ENCODE measurements at regions not wholly inside any gene's neighbourhood (a gene's known extent, or its start where the extent isn't known, plus 50 kb on each side); places are given as distances from the start of the nearest gene placed in this dataset.

GRCh38 chr6:98633886-98634285, 200.5 kb upstream of the POU3F2 start:
- CTCF ChIA-PET: no interaction called here
- TF ChIP-seq, protein P1, sequence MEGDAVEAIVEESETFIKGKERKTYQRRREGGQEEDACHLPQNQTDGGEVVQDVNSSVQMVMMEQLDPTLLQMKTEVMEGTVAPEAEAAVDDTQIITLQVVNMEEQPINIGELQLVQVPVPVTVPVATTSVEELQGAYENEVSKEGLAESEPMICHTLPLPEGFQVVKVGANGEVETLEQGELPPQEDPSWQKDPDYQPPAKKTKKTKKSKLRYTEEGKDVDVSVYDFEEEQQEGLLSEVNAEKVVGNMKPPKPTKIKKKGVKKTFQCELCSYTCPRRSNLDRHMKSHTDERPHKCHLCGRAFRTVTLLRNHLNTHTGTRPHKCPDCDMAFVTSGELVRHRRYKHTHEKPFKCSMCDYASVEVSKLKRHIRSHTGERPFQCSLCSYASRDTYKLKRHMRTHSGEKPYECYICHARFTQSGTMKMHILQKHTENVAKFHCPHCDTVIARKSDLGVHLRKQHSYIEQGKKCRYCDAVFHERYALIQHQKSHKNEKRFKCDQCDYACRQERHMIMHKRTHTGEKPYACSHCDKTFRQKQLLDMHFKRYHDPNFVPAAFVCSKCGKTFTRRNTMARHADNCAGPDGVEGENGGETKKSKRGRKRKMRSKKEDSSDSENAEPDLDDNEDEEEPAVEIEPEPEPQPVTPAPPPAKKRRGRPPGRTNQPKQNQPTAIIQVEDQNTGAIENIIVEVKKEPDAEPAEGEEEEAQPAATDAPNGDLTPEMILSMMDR (IDR thresholded peaks at IDR 0.05; ENCODE audit: unreplicated experiment): no peak
- peak overlapping the region; percentile 4 for H3K27ac Mint-ChIP-seq (ENCODE audit: unreplicated experiment)
- no peaks in the 10 kb centered on the region for H3K36me3 Mint-ChIP-seq (ENCODE audit: insufficient read depth, unreplicated experiment)
- H3K4me1 Mint-ChIP-seq (ENCODE audit: low read depth, unreplicated experiment): peaks cover 14% of the 10 kb centered on the region
- intact Hi-C loops (cut with micrococcal nuclease; ENCODE audit: unreplicated experiment): no loop called here
- DNase-seq: peak; percentile 9
- no TSS peak for BruUV-seq (replicated peaks)
- H3K4me3 Mint-ChIP-seq (ENCODE audit: low read depth, unreplicated experiment): no peak overlapping the region
- H3K27me3 Mint-ChIP-seq (ENCODE audit: unreplicated experiment): no peaks in the 10 kb centered on the region
- H3K9me3 Mint-ChIP-seq (ENCODE audit: low read depth, unreplicated experiment): no peaks in the 10 kb centered on the region

- CTCF ChIA-PET: no interaction called here
- TF ChIP-seq, protein P1 (IDR thresholded peaks at IDR 0.05; ENCODE audit: unreplicated experiment): no peak
- Mint-ChIP-seq H3K36me3 (ENCODE audit: insufficient read depth, unreplicated experiment) (no peaks in the 10 kb centered on the region), H3K4me3 (ENCODE audit: low read depth, unreplicated experiment) (no peak overlapping the region), H3K4me1 (ENCODE audit: low read depth, unreplicated experiment) (peaks cover 14% of the 10 kb centered on the region), H3K27ac (ENCODE audit: unreplicated experiment) (no peak overlapping the region), H3K9me3 (ENCODE audit: low read depth, unreplicated experiment) (no peaks in the 10 kb centered on the region), H3K27me3 (ENCODE audit: unreplicated experiment) (no peaks in the 10 kb centered on the region)
- DNase-seq: peak; percentile 30
- intact Hi-C loops (cut with micrococcal nuclease; ENCODE audit: unreplicated experiment): no loop called here
- BruUV-seq (replicated peaks): no TSS peak
These were observed 199.8 kb upstream of the POU3F2 start for GRCh38 chr6:98634569-98634968.

- intact Hi-C loops (cut with micrococcal nuclease; ENCODE audit: unreplicated experiment): no loop called here
- Mint-ChIP-seq H3K9me3 (ENCODE audit: low read depth, unreplicated experiment) (no peaks in the 10 kb centered on the region), H3K36me3 (ENCODE audit: insufficient read depth, unreplicated experiment) (no peaks in the 10 kb centered on the region), H3K4me1 (ENCODE audit: low read depth, unreplicated experiment) (peaks cover 14% of the 10 kb centered on the region), H3K27me3 (ENCODE audit: unreplicated experiment) (no peaks in the 10 kb centered on the region), H3K4me3 (ENCODE audit: low read depth, unreplicated experiment) (no peak overlapping the region), H3K27ac (ENCODE audit: unreplicated experiment) (no peak overlapping the region)
- TF ChIP-seq, protein P1 (IDR thresholded peaks at IDR 0.05; ENCODE audit: unreplicated experiment): no peak
- CTCF ChIA-PET: no interaction called here
- BruUV-seq (replicated peaks): no TSS peak
- no peak for DNase-seq
These were observed 199.2 kb upstream of the POU3F2 start for GRCh38 chr6:98635191-98635590.

GRCh38 chr6:98636941-98637340, 197.4 kb upstream of the POU3F2 start:
- TF ChIP-seq, protein P1 (IDR thresholded peaks at IDR 0.05; ENCODE audit: unreplicated experiment): no peak
- BruUV-seq (replicated peaks): no TSS peak
- intact Hi-C loops (cut with micrococcal nuclease; ENCODE audit: unreplicated experiment): no loop called here
- H3K36me3 Mint-ChIP-seq (ENCODE audit: insufficient read depth, unreplicated experiment): no peaks in the 10 kb centered on the region
- CTCF ChIA-PET: no interaction called here
- H3K4me1 Mint-ChIP-seq (ENCODE audit: low read depth, unreplicated experiment): peaks cover 14% of the 10 kb centered on the region
- DNase-seq: no peak
- no peak overlapping the region for H3K4me3 Mint-ChIP-seq (ENCODE audit: low read depth, unreplicated experiment)
- no peaks in the 10 kb centered on the region for H3K27me3 Mint-ChIP-seq (ENCODE audit: unreplicated experiment)
- no peaks in the 10 kb centered on the region for H3K9me3 Mint-ChIP-seq (ENCODE audit: low read depth, unreplicated experiment)
- no peak overlapping the region for H3K27ac Mint-ChIP-seq (ENCODE audit: unreplicated experiment)

All from Calu3 (cell line).